HepG2 (cell line): ENCODE measurements at regions not wholly inside any gene's neighbourhood (a gene's known extent, or its start where the extent isn't known, plus 50 kb on each side); places are given as distances from the start of the nearest gene placed in this dataset.

ENCODE experiments used
- ARID5B ChIP-seq: IDR thresholded peaks from 2 replicates; pipeline ENCODE4 v1.4.0; 2020; ENCODE audit warnings: mild to moderate bottlenecking, missing genetic modification reagents
- PCBP2 ChIP-seq: fragments of 200-400 bp; formaldehyde crosslinking; optimal IDR thresholded peaks from 2 replicates; pipeline ENCODE3; 2018; ENCODE audit warnings: low read length, low read depth; ENCODE audit not compliant: poor library complexity, severe bottlenecking
- PLRG1 ChIP-seq: fragments of 450-650 bp; conservative IDR thresholded peaks from 2 replicates; pipeline ENCODE4 v1.6.1; 2016
- SYNCRIP ChIP-seq: fragments of 200-400 bp; formaldehyde crosslinking; IDR thresholded peaks from 2 replicates; pipeline ENCODE4 v1.6.1; 2018; ENCODE audit warnings: mild to moderate bottlenecking, low read depth, low read length; ENCODE audit not compliant: insufficient read depth
- TCF7 ChIP-seq: sonication (generic); IDR thresholded peaks from 2 replicates; pipeline ENCODE4 v1.6.1; 2016; ENCODE audit warnings: antibody characterized with exemption, low read depth
- THAP9 ChIP-seq: sonication (generic); formaldehyde crosslinking; IDR thresholded peaks from 2 replicates; pipeline ENCODE4; 2020; ENCODE audit warnings: missing genetic modification reagents, mild to moderate bottlenecking, borderline replicate concordance
- ZMAT5 ChIP-seq: sonication (generic); formaldehyde crosslinking; IDR thresholded peaks from 2 replicates; pipeline ENCODE4 v1.5.0; 2020; ENCODE audit warnings: mild to moderate bottlenecking, low read depth, missing genetic modification reagents, borderline replicate concordance
- ZNF383 ChIP-seq: sonication (generic); formaldehyde crosslinking; IDR thresholded peaks from 2 replicates; pipeline ENCODE4 v1.4.0; 2020; ENCODE audit warnings: missing genetic modification reagents, mild to moderate bottlenecking, borderline replicate concordance
- ZNF746 ChIP-seq: sonication (generic); formaldehyde crosslinking; IDR thresholded peaks from 2 replicates; pipeline ENCODE4 v1.8.0; 2022; ENCODE audit warnings: mild to moderate bottlenecking, missing genetic modification reagents
- TF ChIP-seq, protein P1 (sequence below): sonication (generic); formaldehyde crosslinking; IDR thresholded peaks from 2 replicates; pipeline ENCODE4 v1.4.0; 2020; ENCODE audit warnings: mild to moderate bottlenecking, missing genetic modification reagents
- TF ChIP-seq, protein P2 (sequence below): IDR thresholded peaks from 2 replicates; pipeline ENCODE4 v1.6.1; 2012; ENCODE audit warnings: low read depth, low read length, improper control_type of control experiment

DNA sequence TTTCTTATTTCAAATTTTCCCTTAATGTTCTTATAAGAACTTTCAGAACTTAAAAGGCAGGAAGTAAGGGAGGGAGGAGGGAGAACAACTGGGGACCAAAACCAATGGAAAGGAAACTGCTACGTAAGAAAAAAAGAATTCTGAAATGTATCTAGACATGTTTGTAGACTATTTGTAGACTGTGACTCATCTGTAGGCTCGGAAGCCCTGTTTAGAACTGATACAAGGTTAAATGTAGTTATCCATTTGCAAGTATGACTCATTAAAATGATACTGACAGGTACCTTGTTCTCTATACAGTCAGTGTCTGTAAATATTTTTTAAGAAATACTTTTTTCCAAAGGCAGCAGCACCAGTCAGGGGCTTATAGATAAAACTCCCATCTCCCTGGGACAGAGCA, 202.0 kb downstream of the DHX15 start (continued):
- peak; percentile 14; the same call in 1 of the 2 replicates for TF ChIP-seq ARID5B (CRISPR knock-in tag)
- no peak for TF ChIP-seq TCF7
- TF ChIP-seq, protein P1, sequence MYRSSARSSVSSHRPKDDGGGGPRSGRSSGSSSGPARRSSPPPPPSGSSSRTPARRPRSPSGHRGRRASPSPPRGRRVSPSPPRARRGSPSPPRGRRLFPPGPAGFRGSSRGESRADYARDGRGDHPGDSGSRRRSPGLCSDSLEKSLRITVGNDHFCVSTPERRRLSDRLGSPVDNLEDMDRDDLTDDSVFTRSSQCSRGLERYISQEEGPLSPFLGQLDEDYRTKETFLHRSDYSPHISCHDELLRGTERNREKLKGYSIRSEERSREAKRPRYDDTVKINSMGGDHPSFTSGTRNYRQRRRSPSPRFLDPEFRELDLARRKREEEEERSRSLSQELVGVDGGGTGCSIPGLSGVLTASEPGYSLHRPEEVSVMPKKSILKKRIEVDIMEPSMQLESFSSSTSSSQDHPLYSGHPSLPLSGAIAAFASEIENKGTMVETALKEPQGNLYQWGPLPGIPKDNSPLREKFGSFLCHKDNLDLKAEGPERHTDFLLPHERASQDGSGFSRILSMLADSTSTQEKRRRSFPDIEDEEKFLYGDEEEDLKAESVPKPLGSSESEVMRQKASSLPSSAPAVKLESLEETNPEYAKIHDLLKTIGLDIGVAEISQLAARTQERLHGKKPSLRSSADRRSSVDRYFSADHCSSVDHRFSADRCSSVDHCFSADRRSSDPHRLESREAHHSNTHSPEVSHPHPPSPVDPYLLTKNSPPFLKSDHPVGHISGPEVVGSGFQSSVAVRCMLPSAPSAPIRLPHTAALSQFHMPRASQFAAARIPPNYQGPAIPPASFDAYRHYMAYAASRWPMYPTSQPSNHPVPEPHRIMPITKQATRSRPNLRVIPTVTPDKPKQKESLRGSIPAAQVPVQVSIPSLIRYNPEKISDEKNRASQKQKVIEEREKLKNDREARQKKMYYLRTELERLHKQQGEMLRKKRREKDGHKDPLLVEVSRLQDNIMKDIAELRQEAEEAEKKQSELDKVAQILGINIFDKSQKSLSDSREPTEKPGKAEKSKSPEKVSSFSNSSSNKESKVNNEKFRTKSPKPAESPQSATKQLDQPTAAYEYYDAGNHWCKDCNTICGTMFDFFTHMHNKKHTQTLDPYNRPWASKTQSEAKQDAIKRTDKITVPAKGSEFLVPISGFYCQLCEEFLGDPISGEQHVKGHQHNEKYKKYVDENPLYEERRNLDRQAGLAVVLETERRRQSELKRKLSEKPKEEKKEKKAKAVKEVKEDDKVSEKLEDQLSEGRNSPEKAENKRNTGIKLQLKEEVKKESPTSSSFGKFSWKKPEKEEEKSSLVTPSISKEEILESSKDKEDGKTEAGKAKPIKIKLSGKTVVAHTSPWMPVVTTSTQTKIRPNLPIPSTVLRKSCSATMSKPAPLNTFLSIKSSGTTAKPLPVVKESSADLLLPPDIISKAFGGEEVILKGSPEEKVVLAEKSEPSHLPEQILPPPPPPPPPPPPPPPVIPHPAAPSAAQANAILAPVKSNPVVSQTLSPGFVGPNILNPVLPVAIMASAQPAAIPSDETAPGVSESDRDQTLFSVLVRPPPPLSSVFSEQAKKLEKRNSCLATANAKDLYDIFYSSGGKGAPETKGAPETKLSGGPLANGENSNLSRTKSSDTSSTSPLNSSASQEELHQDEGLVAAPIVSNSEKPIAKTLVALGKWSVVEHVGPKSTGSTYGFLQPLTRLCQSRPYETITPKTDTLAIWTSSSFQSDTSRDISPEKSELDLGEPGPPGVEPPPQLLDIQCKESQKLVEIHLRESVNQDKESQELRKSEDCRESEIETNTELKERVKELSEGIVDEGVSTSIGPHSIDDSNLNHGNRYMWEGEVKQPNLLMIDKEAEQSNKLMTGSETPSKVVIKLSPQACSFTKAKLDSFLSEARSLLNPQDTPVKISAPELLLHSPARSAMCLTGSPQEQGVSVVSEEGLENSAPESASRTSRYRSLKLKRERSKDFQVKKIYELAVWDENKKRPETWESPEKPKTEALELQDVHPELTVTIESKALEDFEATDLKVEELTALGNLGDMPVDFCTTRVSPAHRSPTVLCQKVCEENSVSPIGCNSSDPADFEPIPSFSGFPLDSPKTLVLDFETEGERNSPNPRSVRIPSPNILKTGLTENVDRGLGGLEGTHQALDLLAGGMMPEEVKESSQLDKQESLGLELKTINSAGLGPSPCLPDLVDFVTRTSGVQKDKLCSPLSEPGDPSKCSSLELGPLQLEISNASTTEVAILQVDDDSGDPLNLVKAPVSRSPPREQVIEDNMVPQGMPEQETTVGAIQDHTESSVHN (CRISPR knock-in tag) = no peak
- TF ChIP-seq THAP9 (CRISPR knock-in tag) = no peak
- TF ChIP-seq, protein P2, sequence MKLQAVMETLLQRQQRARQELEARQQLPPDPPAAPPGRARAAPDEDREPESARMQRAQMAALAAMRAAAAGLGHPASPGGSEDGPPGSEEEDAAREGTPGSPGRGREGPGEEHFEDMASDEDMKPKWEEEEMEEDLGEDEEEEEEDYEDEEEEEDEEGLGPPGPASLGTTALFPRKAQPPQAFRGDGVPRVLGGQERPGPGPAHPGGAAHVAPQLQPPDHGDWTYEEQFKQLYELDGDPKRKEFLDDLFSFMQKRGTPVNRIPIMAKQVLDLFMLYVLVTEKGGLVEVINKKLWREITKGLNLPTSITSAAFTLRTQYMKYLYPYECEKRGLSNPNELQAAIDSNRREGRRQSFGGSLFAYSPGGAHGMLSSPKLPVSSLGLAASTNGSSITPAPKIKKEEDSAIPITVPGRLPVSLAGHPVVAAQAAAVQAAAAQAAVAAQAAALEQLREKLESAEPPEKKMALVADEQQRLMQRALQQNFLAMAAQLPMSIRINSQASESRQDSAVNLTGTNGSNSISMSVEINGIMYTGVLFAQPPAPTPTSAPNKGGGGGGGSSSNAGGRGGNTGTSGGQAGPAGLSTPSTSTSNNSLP = peak; percentile 25; the same call in 1 of the 2 replicates
- no peak for TF ChIP-seq PCBP2
- TF ChIP-seq ZMAT5 = no peak
- no peak for TF ChIP-seq PLRG1
- no peak for TF ChIP-seq SYNCRIP
- TF ChIP-seq ZNF383 = no peak
- TF ChIP-seq ZNF746 (CRISPR knock-in tag) = no peak
